NCI-H1436 treated with DMSO at 0.1 percent for 48 hours (cell line): ENCODE measurements at regions not wholly inside any gene's neighbourhood (a gene's known extent, or its start where the extent isn't known, plus 50 kb on each side); places are given as distances from the start of the nearest gene placed in this dataset.

ENCODE experiments used
- DNase-seq: peaks from one replicate; lab custom pipeline; 2025; lab: John Stamatoyannopoulos, UW

GRCh38 chr5:125203912-125204311 lies 457.5 kb upstream of the ZNF608 start:
- DNase-seq, result no peak

DNA sequence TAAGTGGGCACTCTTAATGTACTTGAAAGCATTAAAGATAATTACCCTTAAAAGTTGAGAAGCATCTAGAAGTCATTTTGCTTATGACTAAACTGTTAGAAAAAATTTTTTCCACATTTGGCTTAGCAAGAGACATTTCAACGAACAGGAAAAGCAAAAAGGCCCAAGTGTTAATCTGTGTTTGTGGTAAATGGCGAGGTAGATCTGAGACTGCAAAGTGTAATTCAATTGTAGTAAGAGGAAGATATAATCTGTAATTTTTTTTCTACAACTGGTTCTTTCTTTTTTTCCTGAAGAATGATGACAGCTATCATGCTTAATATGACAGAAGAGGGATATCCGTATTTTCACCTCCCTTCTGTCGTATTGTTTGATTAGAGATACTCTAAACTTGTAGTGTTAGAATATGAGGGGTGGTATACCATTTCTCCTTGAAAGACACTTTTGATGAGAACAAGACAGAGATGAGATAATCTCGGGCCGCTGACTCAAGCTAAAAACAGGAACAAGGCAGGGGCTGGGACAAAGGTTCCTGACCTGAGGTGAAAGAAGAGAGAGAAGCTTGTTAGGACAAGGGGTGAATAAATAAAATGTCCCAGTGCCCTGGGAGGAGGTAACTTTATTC lies 459.3 kb upstream of the ZNF608 start:
- DNase-seq, result no peak

GRCh38 chr5:125207856-125208255 lies 461.4 kb upstream of the ZNF608 start:
- DNase-seq, result no peak

GRCh38 chr5:125209650-125210049 lies 463.2 kb upstream of the ZNF608 start:
- DNase-seq, result no peak

- no peak for DNase-seq
Observed at GRCh38 chr5:125210242-125210947, 464.0 kb upstream of the ZNF608 start.

DNA sequence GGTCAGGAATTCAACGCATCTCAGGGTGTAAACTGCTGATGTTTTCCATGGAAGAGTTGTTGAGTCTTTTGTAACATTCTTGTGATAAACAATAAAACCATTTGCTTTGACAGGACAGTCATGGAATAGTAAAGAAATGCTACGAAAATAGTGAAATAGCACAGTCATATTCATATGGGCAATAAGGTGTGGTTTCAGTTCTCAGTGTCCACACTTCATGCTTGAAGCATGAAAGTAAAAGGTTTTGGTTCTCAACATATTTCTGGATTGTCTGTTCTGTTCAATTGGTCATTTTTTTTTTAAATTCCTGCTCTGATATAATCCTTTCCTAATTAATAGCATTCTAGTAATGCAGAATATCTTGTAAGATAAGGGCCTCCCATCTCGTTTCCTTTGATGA lies 467.6 kb upstream of the ZNF608 start:
- no peak for DNase-seq

DNA sequence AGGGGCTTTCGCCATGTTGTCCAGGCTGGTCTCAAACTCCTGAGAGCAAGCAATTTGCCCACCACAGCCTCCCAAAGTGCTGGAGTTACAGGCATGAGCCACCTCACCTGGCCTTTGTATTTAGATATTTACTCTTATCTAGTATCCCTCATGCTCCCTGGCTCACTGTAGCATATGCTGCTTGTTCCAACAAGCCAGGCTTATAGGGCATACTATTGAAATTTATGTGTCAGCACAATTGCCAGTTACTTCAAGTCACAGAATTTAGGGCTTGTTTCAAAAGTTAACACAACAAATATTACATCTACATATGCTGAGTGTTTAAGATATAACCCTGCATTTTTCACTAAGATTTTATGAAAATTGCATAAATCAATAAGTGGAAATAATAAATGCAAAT lies 469.2 kb upstream of the ZNF608 start:
- no peak for DNase-seq

GRCh38 chr5:125219710-125220109 lies 473.3 kb upstream of the ZNF608 start:
- no peak for DNase-seq

GRCh38 chr5:125220284-125220683 lies 473.8 kb upstream of the ZNF608 start:
- no peak for DNase-seq

DNA sequence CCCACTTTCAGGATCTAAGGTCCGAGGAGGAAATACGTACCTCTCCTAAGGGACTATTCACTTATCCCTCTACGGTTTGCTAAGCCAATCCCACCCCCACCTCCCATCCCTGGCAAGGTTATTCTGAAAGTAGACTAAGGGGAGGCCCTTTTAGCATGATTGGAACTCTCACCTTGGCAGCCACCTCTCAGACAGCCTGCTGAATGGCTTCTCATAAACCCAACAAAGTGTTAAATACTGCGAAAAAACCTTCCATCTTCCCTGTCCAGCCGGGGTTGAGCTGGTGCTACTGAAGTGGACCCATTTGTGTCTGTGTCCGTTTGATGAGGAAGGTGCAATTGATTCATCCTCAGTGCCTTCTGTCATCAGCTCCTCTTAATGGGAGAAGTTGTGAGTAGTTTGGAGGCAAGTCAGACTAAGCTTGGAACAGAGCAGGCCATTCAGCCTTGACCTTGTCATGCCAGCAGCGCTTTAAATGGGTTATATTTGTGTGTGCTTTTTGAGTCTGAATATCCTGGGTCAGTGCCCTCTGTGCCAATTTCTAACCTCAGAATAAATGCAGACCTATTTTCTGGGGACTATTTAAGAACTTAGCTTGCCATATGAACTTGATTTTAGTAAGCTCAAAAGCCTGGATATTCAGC lies 476.3 kb upstream of the ZNF608 start:
- no peak for DNase-seq

DNA sequence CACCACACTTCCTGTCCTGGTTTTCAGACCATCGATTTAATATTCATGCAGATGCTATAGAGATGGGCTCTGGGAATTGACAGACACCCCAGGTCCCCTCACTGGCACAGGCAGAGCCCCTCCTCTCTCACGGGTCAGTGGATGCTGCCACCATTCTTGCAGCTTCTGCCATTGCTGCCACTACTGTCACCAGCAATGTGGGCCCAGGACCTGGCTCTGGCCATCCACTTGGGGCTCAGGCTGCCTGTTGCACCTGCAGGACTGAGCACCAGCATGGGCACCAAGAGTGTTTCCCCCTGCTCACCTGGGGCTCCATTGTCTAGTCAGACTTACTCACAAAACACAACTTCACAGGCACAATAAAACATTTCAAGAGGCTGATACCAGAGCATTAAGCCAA lies 479.0 kb upstream of the ZNF608 start:
- no peak for DNase-seq

GRCh38 chr5:125226825-125227224 lies 480.4 kb upstream of the ZNF608 start:
- no peak for DNase-seq

- DNase-seq, result no peak
Observed at GRCh38 chr5:125227333-125228095, 481.1 kb upstream of the ZNF608 start.

DNA sequence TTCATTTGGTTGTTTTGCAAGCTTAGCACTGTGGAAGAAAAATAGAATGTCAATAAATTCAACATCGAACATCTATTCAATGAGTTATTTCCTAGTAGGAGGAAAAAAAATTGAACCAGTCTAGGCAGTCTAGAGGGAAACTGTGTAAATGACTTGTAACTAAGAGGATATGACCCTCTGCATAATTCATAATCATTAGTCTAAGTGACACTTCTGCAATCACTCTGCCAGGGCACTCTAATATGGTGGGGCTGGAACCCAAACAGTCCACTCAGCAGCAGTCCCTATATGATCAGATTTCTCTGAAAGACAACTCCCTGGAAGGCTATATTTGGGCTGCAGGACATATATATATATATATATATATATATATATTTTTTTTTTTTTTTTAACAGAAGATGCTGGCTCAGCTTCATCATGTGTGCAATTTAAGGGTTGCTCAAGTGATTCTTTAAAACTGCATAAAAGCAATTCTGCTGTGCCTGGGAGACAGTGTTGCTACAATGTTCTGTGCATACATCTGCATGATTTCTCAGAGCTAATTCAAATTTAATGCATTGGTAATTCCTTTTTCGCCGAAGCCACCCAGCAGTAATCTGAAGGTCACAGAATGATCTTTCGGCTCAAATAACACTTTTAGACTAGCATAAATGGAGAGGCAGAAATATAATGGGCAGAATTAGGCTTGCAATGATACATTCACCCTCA lies 482.1 kb upstream of the ZNF608 start:
- peak; percentile 20 for DNase-seq

DNA sequence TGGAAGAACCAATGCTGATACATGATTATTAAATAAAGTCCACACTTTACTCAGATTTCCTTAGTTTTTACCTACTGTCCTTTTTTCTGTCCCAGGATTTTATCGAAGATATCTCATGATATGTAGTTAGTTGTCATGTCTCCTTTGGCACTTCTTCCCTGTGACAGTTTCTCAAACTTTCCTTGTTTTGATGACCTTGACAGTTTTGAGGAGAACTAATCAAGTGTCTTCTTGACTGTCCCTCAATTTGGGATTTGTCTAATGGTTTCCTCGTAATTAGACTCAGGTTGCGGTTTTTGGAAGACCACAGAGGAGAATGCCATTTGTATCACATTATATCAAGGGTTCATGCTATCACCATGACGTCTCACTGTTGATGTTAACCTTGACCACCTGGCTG lies 483.1 kb upstream of the ZNF608 start:
- no peak for DNase-seq

DNA sequence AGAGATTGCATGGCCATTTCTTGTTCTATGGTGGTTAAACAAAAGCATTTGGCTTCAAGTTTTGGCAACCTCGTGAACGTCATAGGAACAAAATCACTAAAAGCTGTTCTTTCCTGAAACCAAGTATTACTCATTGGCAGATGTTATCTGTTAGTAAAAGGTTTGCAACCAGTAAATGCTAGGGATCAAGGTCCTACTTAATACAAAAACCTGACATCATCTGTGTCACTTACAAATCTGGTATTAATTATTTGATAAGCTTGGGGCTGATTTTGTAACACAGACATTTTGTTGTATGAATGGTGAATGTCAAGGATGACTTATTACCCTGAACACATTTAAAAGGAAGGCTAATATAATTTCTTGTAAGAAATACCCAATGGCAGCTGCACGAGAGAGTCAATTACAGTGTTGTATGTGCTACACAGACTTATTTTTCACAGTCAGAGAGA lies 486.4 kb upstream of the ZNF608 start:
- no peak for DNase-seq

DNA sequence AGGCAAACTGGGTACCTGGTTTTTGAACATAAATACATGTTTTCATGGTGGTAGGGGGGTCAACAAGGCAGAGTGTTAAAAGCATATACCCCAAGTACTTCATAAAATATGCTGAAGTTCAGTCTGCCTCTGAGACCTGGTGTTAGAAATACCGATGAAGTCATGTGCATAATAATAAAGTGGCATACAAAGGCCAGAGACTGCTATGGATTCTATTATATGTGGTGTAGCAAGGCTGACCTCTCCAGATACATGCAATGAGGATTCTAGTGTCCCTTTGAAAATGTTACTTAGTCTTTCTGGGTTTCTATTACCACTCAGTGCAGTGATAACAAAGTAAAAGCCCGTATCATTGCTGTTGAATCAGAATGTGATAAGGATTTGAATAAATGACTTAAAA lies 487.5 kb upstream of the ZNF608 start:
- DNase-seq, result no peak

DNA sequence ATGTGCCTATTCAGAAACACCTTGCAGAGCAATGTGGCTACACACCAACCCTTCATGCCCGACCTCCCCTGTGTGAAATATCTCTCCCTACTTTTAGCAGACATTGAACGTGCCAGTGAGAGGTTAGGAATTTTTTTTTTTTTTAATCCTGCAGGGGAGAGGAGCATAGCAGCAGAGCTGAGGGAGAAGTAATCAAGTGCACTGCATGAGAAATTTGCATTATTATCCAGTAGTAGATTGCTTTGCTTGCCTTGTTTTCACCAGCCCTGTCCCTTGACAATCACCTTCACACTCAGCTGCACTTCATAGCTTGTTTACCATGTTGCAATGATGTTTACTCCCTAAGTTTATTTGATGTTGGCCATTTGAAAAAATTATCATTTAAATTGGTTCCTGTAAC lies 489.6 kb upstream of the ZNF608 start:
- DNase-seq, result no peak

DNA sequence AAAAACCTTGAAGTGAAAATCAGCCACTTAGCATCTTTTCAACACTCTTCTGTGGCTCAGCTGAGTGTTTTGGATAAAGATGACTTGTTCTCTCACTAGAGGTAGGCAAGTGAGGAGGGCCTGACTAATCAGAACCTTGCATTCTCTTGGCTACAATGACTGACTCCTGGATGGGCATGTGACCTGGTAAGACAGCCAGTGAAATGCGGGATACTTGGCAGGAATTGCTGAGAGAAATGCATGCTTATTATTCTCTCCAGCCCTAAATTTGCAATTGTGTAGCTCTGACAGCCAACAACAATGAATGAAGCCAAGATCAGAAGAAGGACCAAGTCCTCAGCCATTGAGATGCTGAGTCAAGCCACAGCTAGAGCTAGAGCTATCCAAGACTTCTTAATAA lies 490.5 kb upstream of the ZNF608 start:
- no peak for DNase-seq

DNA sequence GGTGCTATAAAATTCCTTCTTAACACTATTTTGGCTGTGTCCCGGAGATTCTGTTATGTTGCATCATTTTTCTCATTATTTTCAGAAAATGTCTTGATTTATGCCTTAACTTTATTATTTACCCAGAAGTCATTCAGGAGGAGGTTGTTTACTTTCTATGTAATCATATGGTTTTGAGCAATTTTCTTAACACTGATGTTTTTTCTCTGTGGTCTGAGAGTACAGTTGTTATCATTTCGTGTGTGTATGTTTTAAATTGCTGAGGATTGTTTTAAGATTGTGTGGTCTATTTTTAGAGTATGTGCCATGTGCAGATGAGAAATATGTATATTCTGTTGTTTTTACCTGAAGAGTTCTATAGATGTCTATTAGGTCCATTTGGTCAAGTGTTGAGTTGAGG lies 498.1 kb upstream of the ZNF608 start:
- no peak for DNase-seq

GRCh38 chr5:125245216-125245615 lies 498.8 kb upstream of the ZNF608 start:
- DNase-seq, result no peak

DNA sequence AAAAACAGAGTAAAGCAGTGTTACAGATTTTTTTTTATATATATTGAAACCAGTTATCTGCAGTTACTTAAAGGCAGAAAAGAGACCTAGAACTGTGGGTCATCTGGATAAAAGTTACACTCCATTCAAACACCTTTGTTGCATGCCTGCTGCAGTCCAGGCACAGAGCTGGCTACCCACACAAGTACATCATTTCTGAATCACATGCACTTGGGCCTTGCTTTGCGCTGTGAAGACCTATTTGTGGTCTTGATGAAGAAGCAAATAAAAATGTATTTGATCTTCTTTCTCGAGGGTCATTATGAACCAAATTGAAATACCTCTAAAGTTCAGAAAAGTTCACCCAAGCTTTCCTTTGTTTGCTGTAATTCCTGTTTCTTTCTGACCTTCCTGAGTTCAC lies 503.0 kb upstream of the ZNF608 start:
- no peak for DNase-seq
